HCT116 (cell line): ENCODE measurements at regions not wholly inside any gene's neighbourhood (a gene's known extent, or its start where the extent isn't known, plus 50 kb on each side); places are given as distances from the start of the nearest gene placed in this dataset.

Source experiments
- ATAC-seq: fragments of 200-7000 bp; cut with Tn5 transposase; 2 replicates; pipeline ENCODE4 v1.9.1; 2020; ENCODE audit warnings: mild to moderate bottlenecking, moderate library complexity
- BruUV-seq: library from RNA; stranded (reverse); fragments of 400-500 nt; replicated peaks from 2 replicates; lab custom pipeline; 2021; lab: Mats Ljungman, UMichigan
- CTCF ChIA-PET: fragments of 300-600 bp; sonication (Branson Sonifier 250); formaldehyde crosslinking; loops from one replicate; lab custom pipeline; 2021; ENCODE audit warnings: antibody characterized with exemption; lab: Charles Lee
- POLR2A ChIA-PET: fragments of 300-600, 350-600 bp; sonication (Branson Sonifier 250); formaldehyde crosslinking; loops from one replicate; lab custom pipeline; 2021; ENCODE audit warnings: antibody characterized with exemption; lab: Charles Lee
- RAD21 ChIA-PET, 2 experiments: fragments of 300-600 bp; sonication (Branson Sonifier 250); formaldehyde crosslinking; loops; one replicate each; lab custom pipeline; 2023; ENCODE audit warnings: low total read pairs in 2 of 2; ENCODE audit not compliant: uncharacterized antibody in 2 of 2, unreplicated experiment in 2 of 2, low non-redundant PET in 1 of 2; lab: Charles Lee
- DNase-seq: peaks from one replicate; pipeline ENCODE4 v3.0.0-alpha.2; 2010; ENCODE audit warnings: low read depth, low spot score
- H2AFZ ChIP-seq: fragments of 200-600 bp; shearing (Covaris generic), sonication (generic); 2 replicates; pipeline ENCODE4 v1.6.1; 2017; ENCODE audit warnings: low read depth, mixed run types, mixed read lengths, antibody characterized with exemption, low read length; ENCODE audit not compliant: poor library complexity, severe bottlenecking
- H3K27ac ChIP-seq: 2 replicates; pipeline ENCODE4 v1.5.1; 2012; ENCODE audit warnings: low read depth, low read length
- H3K27me3 ChIP-seq: fragments of 200-600 bp; sonication (generic); 2 replicates; pipeline ENCODE4 v1.6.1; 2016; ENCODE audit warnings: mixed run types, low read length, mixed read lengths; ENCODE audit not compliant: insufficient read depth
- H3K36me3 ChIP-seq, 2 experiments: fragments of 200-500 bp in 1 of 2; fragments of 200-600 bp in 1 of 2; sonication (Bioruptor generic) in 1 of 2; sonication (generic) in 1 of 2; 2 replicates each; pipeline versions ENCODE4 v1.5.1 to v1.6.1; 2014 to 2016; ENCODE audit warnings: low read length in 2 of 2, inconsistent platforms in 1 of 2, mixed read lengths in 1 of 2, mixed run types in 1 of 2; ENCODE audit not compliant: insufficient read depth in 2 of 2, control insufficient read depth in 1 of 2
- H3K4me1 ChIP-seq, 2 experiments: fragments of 200-600 bp in 1 of 2; sonication (generic) in 1 of 2; 2 replicates each; pipeline versions ENCODE4 v1.5.1 to v1.6.1; 2012 to 2017; ENCODE audit warnings: low read length in 2 of 2, inconsistent platforms in 1 of 2, mild to moderate bottlenecking in 1 of 2, mixed read lengths in 1 of 2, mixed run types in 1 of 2, moderate library complexity in 1 of 2; ENCODE audit not compliant: insufficient read depth in 2 of 2, control insufficient read depth in 1 of 2
- H3K4me2 ChIP-seq: fragments of 200-600 bp; sonication (generic); 2 replicates; pipeline ENCODE4 v1.6.1; 2017; ENCODE audit warnings: mixed run types, low read length, mixed read lengths
- H3K4me3 ChIP-seq, 2 experiments: fragments of 200-600 bp in 1 of 2; sonication (generic) in 1 of 2; replicated peaks in 1 of 2; 2 replicates each; pipeline ENCODE4 v1.5.1; 2011 to 2016; ENCODE audit warnings: low read length in 2 of 2, control low read depth in 1 of 2, low read depth in 1 of 2, mild to moderate bottlenecking in 1 of 2, mixed read lengths in 1 of 2, mixed run types in 1 of 2
- H3K79me2 ChIP-seq: fragments of 200-600 bp; sonication (generic); 2 replicates; pipeline ENCODE4 v1.6.1; 2017; ENCODE audit warnings: mild to moderate bottlenecking, mixed run types, low read length, moderate library complexity, mixed read lengths; ENCODE audit not compliant: insufficient read depth
- H3K9ac ChIP-seq: fragments of 200-600 bp; sonication (generic); 2 replicates; pipeline ENCODE4 v1.6.1; 2016; ENCODE audit warnings: low read length, mixed read lengths
- H3K9me2 ChIP-seq: fragments of 200-600 bp; sonication (generic), shearing (Covaris generic); 2 replicates; pipeline ENCODE4 v1.6.1; 2017; ENCODE audit warnings: mixed run types, mild to moderate bottlenecking, moderate library complexity; ENCODE audit not compliant: insufficient read depth
- H3K9me3 ChIP-seq, 2 experiments: fragments of 200-500 bp in 1 of 2; fragments of 200-600 bp in 1 of 2; sonication (Bioruptor generic) in 1 of 2; sonication (generic) in 1 of 2; 2 replicates each; pipeline ENCODE4 v1.6.1; 2014 to 2017; ENCODE audit warnings: low read length in 2 of 2, mixed read lengths in 2 of 2, inconsistent platforms in 1 of 2, low read depth in 1 of 2, mild to moderate bottlenecking in 1 of 2, mixed run types in 1 of 2, moderate library complexity in 1 of 2; ENCODE audit not compliant: control insufficient read depth in 1 of 2, insufficient read depth in 1 of 2
- H4K20me1 ChIP-seq: fragments of 200-600 bp; sonication (generic), shearing (Covaris generic); 2 replicates; pipeline ENCODE4 v1.6.1; 2017; ENCODE audit warnings: mixed run types, mild to moderate bottlenecking, moderate library complexity; ENCODE audit not compliant: insufficient read depth
- CEBPB ChIP-seq: IDR thresholded peaks from 2 replicates; pipeline ENCODE4 v1.6.1; 2012; ENCODE audit warnings: low read depth
- EGR1 ChIP-seq: IDR thresholded peaks from 2 replicates; pipeline ENCODE4 v1.6.1; 2012; ENCODE audit warnings: low read depth
- ELF1 ChIP-seq: IDR thresholded peaks from 2 replicates; pipeline ENCODE4 v1.6.1; 2012; ENCODE audit warnings: low read depth, borderline replicate concordance
- EZH2 ChIP-seq: fragments of 200-600 bp; sonication (generic); IDR thresholded peaks from 2 replicates; pipeline ENCODE4 v1.6.1; 2017; ENCODE audit warnings: antibody characterized with exemption, mixed run types
- JUND ChIP-seq: IDR thresholded peaks from 2 replicates; pipeline ENCODE4 v1.6.1; 2012
- POLR2A ChIP-seq: IDR thresholded peaks from 2 replicates; pipeline ENCODE4 v1.7.0; 2011; ENCODE audit warnings: borderline replicate concordance; ENCODE audit not compliant: insufficient read depth, insufficient read length; ENCODE audit errors: extremely low read depth
- POLR2AphosphoS5 ChIP-seq: IDR thresholded peaks from 2 replicates; pipeline ENCODE4 v1.6.1; 2011; ENCODE audit warnings: mild to moderate bottlenecking, low read depth, low read length, moderate library complexity
- SIN3A ChIP-seq: IDR thresholded peaks from 2 replicates; pipeline ENCODE4 v1.6.1; 2012; ENCODE audit warnings: low read depth
- SP1 ChIP-seq: IDR thresholded peaks from 2 replicates; pipeline ENCODE4 v1.6.1; 2012; ENCODE audit warnings: low read depth
- TCF7L2 ChIP-seq: IDR thresholded peaks from 2 replicates; pipeline ENCODE4 v1.7.0; 2011; ENCODE audit warnings: borderline replicate concordance, inconsistent platforms; ENCODE audit not compliant: insufficient read depth, insufficient read length; ENCODE audit errors: extremely low read depth
- intact Hi-C: fragments of 100-400 bp; cut with micrococcal nuclease; formaldehyde crosslinking; loops from 2 replicates; pipeline ENCODE4 v1.10.0; 2022
- TF ChIP-seq, protein P1 (sequence below): IDR thresholded peaks from 2 replicates; pipeline ENCODE4 v1.6.1; 2012; ENCODE audit warnings: low read depth
- TF ChIP-seq, protein P2 (sequence below): IDR thresholded peaks from 2 replicates; pipeline ENCODE4 v1.6.1; 2011; ENCODE audit warnings: mild to moderate bottlenecking, low read length, moderate library complexity; ENCODE audit not compliant: insufficient replicate concordance; ENCODE audit errors: extremely low read depth

DNA sequence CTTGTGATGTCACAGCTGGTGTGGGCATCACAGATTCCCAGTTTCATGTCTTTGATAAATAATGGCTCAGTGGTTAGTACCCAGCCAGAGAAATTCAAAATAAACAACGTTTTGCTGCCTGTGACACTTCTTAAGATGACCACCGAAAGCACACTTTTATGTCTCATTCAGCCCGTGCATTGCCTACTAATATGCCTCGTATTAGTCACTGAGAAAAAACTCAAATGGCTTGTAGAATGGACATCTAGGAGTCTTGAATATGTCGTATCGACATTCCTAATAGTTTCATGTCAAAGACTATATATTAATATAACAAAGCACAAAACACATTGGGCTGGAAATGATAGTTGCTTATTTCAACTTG, 103.9 kb upstream of the FAT1 start (continued):
- TF ChIP-seq, protein P1, sequence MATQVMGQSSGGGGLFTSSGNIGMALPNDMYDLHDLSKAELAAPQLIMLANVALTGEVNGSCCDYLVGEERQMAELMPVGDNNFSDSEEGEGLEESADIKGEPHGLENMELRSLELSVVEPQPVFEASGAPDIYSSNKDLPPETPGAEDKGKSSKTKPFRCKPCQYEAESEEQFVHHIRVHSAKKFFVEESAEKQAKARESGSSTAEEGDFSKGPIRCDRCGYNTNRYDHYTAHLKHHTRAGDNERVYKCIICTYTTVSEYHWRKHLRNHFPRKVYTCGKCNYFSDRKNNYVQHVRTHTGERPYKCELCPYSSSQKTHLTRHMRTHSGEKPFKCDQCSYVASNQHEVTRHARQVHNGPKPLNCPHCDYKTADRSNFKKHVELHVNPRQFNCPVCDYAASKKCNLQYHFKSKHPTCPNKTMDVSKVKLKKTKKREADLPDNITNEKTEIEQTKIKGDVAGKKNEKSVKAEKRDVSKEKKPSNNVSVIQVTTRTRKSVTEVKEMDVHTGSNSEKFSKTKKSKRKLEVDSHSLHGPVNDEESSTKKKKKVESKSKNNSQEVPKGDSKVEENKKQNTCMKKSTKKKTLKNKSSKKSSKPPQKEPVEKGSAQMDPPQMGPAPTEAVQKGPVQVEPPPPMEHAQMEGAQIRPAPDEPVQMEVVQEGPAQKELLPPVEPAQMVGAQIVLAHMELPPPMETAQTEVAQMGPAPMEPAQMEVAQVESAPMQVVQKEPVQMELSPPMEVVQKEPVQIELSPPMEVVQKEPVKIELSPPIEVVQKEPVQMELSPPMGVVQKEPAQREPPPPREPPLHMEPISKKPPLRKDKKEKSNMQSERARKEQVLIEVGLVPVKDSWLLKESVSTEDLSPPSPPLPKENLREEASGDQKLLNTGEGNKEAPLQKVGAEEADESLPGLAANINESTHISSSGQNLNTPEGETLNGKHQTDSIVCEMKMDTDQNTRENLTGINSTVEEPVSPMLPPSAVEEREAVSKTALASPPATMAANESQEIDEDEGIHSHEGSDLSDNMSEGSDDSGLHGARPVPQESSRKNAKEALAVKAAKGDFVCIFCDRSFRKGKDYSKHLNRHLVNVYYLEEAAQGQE, result no peak
- no peak for TF ChIP-seq POLR2A
- TF ChIP-seq CEBPB, result no peak
- no peak for TF ChIP-seq SP1
- TF ChIP-seq TCF7L2, result no peak
- TF ChIP-seq, protein P2, sequence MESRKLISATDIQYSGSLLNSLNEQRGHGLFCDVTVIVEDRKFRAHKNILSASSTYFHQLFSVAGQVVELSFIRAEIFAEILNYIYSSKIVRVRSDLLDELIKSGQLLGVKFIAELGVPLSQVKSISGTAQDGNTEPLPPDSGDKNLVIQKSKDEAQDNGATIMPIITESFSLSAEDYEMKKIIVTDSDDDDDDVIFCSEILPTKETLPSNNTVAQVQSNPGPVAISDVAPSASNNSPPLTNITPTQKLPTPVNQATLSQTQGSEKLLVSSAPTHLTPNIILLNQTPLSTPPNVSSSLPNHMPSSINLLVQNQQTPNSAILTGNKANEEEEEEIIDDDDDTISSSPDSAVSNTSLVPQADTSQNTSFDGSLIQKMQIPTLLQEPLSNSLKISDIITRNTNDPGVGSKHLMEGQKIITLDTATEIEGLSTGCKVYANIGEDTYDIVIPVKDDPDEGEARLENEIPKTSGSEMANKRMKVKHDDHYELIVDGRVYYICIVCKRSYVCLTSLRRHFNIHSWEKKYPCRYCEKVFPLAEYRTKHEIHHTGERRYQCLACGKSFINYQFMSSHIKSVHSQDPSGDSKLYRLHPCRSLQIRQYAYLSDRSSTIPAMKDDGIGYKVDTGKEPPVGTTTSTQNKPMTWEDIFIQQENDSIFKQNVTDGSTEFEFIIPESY, result no peak

DNA sequence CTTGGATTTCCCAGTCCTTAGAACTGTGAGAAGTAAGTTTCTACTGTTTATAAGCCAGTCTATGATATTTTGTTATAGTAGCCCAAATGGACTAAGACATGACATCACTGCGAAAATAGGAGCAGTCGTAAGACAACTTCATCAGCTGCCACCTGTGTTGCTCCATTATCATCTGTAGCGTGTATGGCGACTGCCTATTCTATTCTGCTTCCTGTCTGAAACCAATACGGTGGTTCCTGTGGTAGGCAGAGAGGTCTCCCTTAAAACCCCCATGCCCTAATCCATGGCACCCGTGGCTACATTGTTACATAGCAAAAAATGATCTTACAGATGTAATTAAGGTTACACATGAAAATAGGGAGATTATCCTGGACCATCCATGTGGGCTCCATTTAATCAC, 105.4 kb upstream of the FAT1 start:
- no peaks in the 10 kb centered on the region for H4K20me1 ChIP-seq
- H3K27ac ChIP-seq, result peak overlapping the region; percentile 88
- peak overlapping the region; percentile 74 for H3K4me2 ChIP-seq
- CTCF ChIA-PET, result no interaction called here
- TF ChIP-seq JUND (no peak), EZH2 (no peak), EGR1 (no peak), POLR2AphosphoS5 (no peak), POLR2A (no peak), SP1 (no peak), SIN3A (no peak), ELF1 (no peak), TCF7L2 (no peak)
- TF ChIP-seq, protein P2, result no peak
- H2AFZ ChIP-seq, result no peak overlapping the region
- BruUV-seq, result no TSS peak
- intact Hi-C loops, result no loop called here
- H3K9me2 ChIP-seq, result no peaks in the 10 kb centered on the region
- H3K36me3 ChIP-seq, result no peaks in the 10 kb centered on the region
- H3K9me3 ChIP-seq, result no peaks in the 10 kb centered on the region
- POLR2A ChIA-PET, result interaction anchor here (0.8 to 1.3 kb wide), 5 partner anchors 16 to 105 kb away, joined by 3 read pairs; no protein-coding TSS in a partner anchor
- peak overlapping the region; percentile 44 for H3K9ac ChIP-seq
- no peak for ATAC-seq
- RAD21 ChIA-PET, result no interaction called here
- peaks cover 80 to 99% of the 10 kb centered on the region in 2 experiments for H3K4me1 ChIP-seq
- H3K27me3 ChIP-seq, result no peaks in the 10 kb centered on the region
- no peak for DNase-seq
- H3K4me3 ChIP-seq, result peak overlapping the region in 1 of 2 experiments; percentile 40; a peak in 2 of 4 replicates
- H3K79me2 ChIP-seq, result peaks cover 11% of the 10 kb centered on the region; the same call in 1 of the 2 replicates
